ENCODE measurements at regions not wholly inside any gene's neighbourhood (a gene's known extent, or its start where the extent isn't known, plus 50 kb on each side); places are given as distances from the start of the nearest gene placed in this dataset.
"Not testable (repeated sequence)": the region's sequence is repeated elsewhere in the genome, so short reads cannot be mapped to it uniquely, and the experiment has no call there.

DNA sequence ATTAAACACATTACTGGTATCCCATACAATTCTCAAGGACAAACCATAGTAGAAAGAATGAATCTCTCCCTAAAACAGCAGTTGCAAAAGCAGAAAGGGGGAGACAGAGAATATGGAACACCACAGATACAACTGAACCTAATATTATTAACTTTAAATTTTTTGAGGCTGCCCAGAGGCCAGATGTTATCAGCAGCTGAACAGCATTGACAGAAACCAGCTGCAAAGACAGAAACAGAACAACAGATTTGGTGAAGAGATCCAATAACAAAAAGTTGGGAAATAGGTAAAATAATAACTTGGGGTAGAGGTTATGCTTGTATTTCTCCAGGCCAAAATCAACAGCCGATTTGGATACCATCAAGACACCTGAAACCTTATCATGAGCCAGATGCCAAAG, 89.0 kb upstream of the VSTM2A start:
- not testable (repeated sequence) for TF ChIP-seq OSR1, RARB, ZFP3, GLIS3 (CRISPR knock-in tag; IDR thresholded peaks at IDR 0.05)
